WTC11 (cell line): ENCODE measurements at regions not wholly inside any gene's neighbourhood (a gene's known extent, or its start where the extent isn't known, plus 50 kb on each side); places are given as distances from the start of the nearest gene placed in this dataset.
A peak's percentile ranks its signal among the peaks of the same experiment; 100 is the strongest.

Experiments
- ATAC-seq: fragments of 200-7000 bp; cut with Tn5 transposase; 2 replicates; pipeline ENCODE4 v1.10.0; 2021; ENCODE audit warnings: mild to moderate bottlenecking, moderate library complexity
- CTCF ChIA-PET: fragments of 300-600 bp; sonication (Branson Sonifier 250); formaldehyde crosslinking; loops from one replicate; lab custom pipeline; 2021; ENCODE audit warnings: antibody characterized with exemption; lab: Charles Lee
- POLR2A ChIA-PET: fragments of 350-600 bp; sonication (Branson Sonifier 250); formaldehyde crosslinking; loops from one replicate; lab custom pipeline; 2021; ENCODE audit warnings: antibody characterized with exemption; lab: Charles Lee
- DNase-seq: peaks from one replicate; pipeline ENCODE4 v3.0.0; 2021; ENCODE audit warnings: low spot score
- H3K27ac Mint-ChIP-seq: 2 replicates; pipeline ENCODE4 v1.8.0; 2021; ENCODE audit warnings: mixed read lengths
- H3K27me3 Mint-ChIP-seq: 2 replicates; pipeline ENCODE4 v1.8.0; 2021; ENCODE audit warnings: low read depth, mild to moderate bottlenecking, moderate library complexity, mixed read lengths
- H3K36me3 Mint-ChIP-seq: 2 replicates; pipeline ENCODE4 v1.8.0; 2021; ENCODE audit warnings: mixed read lengths
- H3K4me1 Mint-ChIP-seq: 2 replicates; pipeline ENCODE4 v1.8.0; 2022; ENCODE audit warnings: mixed read lengths
- H3K4me3 Mint-ChIP-seq: 2 replicates; pipeline ENCODE4 v1.8.0; 2021; ENCODE audit warnings: mild to moderate bottlenecking, moderate library complexity, mixed read lengths
- H3K9me3 Mint-ChIP-seq: 2 replicates; pipeline ENCODE4 v1.8.0; 2021; ENCODE audit warnings: mixed read lengths
- MYBL2 ChIP-seq: sonication (generic); formaldehyde crosslinking; IDR thresholded peaks from 2 replicates; pipeline ENCODE4 v1.8.1; 2023; ENCODE audit warnings: mild to moderate bottlenecking, moderate library complexity, missing genetic modification reagents
- NFYB ChIP-seq: sonication (generic); formaldehyde crosslinking; conservative IDR thresholded peaks from 2 replicates; pipeline ENCODE4 v1.8.0; 2022; ENCODE audit warnings: low read depth, missing genetic modification reagents
- TEAD1 ChIP-seq: sonication (generic); formaldehyde crosslinking; IDR thresholded peaks from 2 replicates; pipeline ENCODE4 v1.8.0; 2022; ENCODE audit warnings: mild to moderate bottlenecking, missing genetic modification reagents
- ZNF219 ChIP-seq: sonication (generic); formaldehyde crosslinking; IDR thresholded peaks from 2 replicates; pipeline ENCODE4 v1.8.0; 2023; ENCODE audit warnings: missing genetic modification reagents, mild to moderate bottlenecking, borderline replicate concordance
- ZNF317 ChIP-seq: sonication (generic); formaldehyde crosslinking; IDR thresholded peaks from 2 replicates; pipeline ENCODE4 v1.8.1; 2023; ENCODE audit warnings: low read depth, mild to moderate bottlenecking, moderate library complexity, missing genetic modification reagents, borderline replicate concordance
- ZNF416 ChIP-seq: fragments of 250-450 bp; sonication (Bioruptor Pico); IDR thresholded peaks from 2 replicates; pipeline ENCODE4 v1.9.0; 2021; ENCODE audit warnings: mild to moderate bottlenecking, inconsistent platforms
- TF ChIP-seq, protein P1 (sequence below): fragments of 250-450 bp; sonication (Bioruptor Pico); conservative IDR thresholded peaks from 2 replicates; pipeline ENCODE4 v1.9.0; 2021; ENCODE audit warnings: mild to moderate bottlenecking
- TF ChIP-seq, protein P2 (sequence below): fragments of 250-450 bp; sonication (Bioruptor Pico); IDR thresholded peaks from 2 replicates; pipeline ENCODE4 v1.9.0; 2021; ENCODE audit warnings: moderate library complexity, mild to moderate bottlenecking, inconsistent platforms, borderline replicate concordance
- TF ChIP-seq, protein P3 (sequence below): sonication (generic); formaldehyde crosslinking; IDR thresholded peaks from 2 replicates; pipeline ENCODE4 v1.8.0; 2022; ENCODE audit warnings: mild to moderate bottlenecking, missing genetic modification reagents
- TF ChIP-seq, protein P4 (sequence below): sonication (generic); formaldehyde crosslinking; IDR thresholded peaks from 2 replicates; pipeline ENCODE4 v1.8.0; 2023; ENCODE audit warnings: mild to moderate bottlenecking, missing genetic modification reagents
- TF ChIP-seq, protein P5 (sequence below): sonication (generic); formaldehyde crosslinking; IDR thresholded peaks from 2 replicates; pipeline ENCODE4 v1.8.1; 2023; ENCODE audit warnings: mild to moderate bottlenecking, moderate library complexity, missing genetic modification reagents
- TF ChIP-seq, protein P6 (sequence below): sonication (generic); formaldehyde crosslinking; IDR thresholded peaks from 2 replicates; pipeline ENCODE4 v1.8.0; 2022; ENCODE audit warnings: missing genetic modification reagents

DNA sequence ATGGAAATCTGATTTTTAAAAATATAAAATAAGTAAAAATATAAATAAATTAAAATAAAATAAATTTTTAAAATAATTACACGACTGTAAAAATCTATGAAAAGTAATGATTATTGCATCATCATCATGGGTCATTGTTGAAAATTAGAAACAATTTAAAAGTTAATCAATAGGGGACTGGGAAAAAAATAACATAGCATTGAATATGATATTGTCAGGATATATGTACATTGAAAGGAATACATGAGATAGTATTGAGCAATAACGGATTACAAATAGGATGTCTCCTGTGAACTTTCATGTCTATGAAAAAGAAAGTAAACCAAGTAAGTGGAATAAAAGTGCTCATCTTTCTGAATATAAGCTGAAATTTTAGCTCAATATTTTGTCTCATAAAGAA is 566.8 kb upstream of the HTR2C start:
- ChIA-PET POLR2A (no interaction called here), CTCF (no interaction called here)

DNA sequence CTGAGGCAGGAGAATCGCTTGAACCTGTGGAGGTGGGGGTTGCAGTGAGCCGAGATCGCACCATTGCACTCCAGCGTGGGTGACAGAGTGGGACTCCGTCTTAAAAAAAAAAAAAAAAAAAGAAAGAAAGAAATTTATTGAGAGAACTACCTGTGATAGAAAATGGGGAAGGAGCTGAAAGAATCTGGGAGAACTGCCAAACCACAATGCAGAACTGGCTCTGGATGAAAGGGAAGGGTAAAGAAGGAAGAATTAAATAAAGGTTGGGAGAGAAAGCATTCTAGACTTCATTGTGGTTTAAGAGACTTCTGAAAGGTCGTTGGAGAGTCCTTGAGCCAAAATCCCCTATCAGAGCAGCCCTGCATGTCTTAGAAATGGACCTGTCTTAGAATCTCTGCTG is 567.9 kb upstream of the HTR2C start:
- ATAC-seq (no peak), DNase-seq (no peak)
- ChIA-PET POLR2A (no interaction called here), CTCF (no interaction called here)
- Mint-ChIP-seq H3K4me1 (peaks cover 25% of the 10 kb centered on the region), H3K36me3 (peaks cover 3% of the 10 kb centered on the region; the same call in 1 of the 2 replicates), H3K27ac (peak overlapping the region; percentile 84), H3K9me3 (no peaks in the 10 kb centered on the region), H3K4me3 (no peak overlapping the region), H3K27me3 (no peaks in the 10 kb centered on the region; the same call in 1 of the 2 replicates)
- TF ChIP-seq ZNF219 (no peak), NFYB (CRISPR knock-in tag) (no peak), ZNF317 (CRISPR knock-in tag) (no peak), MYBL2 (CRISPR knock-in tag) (no peak), TEAD1 (CRISPR knock-in tag) (no peak), ZNF416 (CRISPR knock-in tag) (no peak)
- TF ChIP-seq, protein P1, sequence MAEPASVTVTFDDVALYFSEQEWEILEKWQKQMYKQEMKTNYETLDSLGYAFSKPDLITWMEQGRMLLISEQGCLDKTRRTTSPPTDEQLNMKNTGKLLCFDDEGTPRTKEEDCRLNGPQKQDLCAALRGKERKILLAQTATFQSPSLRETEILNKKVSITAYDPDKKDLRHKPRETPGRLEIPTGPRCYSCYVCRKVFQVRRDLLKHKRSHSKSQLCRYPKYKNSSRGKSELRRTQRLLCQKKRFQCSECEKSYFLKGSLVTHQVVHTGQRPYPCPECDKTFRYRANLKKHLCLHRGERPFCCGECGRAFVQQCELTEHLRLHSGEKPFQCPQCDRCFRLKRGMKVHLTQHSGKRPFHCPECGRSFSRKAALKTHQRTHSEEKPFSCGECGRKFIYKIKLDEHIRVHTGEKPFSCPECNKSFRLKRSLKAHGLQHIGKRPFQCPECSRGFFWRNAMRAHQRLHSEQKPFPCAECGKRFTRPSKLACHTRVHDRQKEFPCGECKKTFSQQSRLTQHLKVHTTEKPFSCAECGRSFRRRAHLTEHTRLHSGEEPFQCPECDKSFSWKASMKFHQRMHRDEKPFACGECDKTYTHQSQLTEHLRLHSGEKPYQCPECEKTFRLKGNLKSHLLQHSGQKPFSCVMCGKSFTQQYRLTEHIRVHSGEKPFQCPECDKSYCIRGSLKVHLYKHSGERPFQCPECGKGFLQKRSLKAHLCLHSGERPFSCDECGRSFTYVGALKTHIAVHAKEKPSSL (CRISPR knock-in tag), result no peak
- TF ChIP-seq, protein P2, sequence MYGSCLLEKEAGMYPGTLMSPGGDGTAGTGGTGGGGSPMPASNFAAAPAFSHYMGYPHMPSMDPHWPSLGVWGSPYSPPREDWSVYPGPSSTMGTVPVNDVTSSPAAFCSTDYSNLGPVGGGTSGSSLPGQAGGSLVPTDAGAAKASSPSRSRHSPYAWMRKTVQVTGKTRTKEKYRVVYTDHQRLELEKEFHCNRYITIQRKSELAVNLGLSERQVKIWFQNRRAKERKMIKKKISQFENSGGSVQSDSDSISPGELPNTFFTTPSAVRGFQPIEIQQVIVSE (CRISPR knock-in tag), result no peak
- TF ChIP-seq, protein P3, sequence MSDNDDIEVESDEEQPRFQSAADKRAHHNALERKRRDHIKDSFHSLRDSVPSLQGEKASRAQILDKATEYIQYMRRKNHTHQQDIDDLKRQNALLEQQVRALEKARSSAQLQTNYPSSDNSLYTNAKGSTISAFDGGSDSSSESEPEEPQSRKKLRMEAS (CRISPR knock-in tag), result no peak

More for the DNA sequence above, 566.8 kb upstream of the HTR2C start:
- Mint-ChIP-seq H3K27ac (no peak overlapping the region), H3K4me3 (no peak overlapping the region), H3K9me3 (no peaks in the 10 kb centered on the region)
- ATAC-seq, result no peak
- TF ChIP-seq, protein P4, sequence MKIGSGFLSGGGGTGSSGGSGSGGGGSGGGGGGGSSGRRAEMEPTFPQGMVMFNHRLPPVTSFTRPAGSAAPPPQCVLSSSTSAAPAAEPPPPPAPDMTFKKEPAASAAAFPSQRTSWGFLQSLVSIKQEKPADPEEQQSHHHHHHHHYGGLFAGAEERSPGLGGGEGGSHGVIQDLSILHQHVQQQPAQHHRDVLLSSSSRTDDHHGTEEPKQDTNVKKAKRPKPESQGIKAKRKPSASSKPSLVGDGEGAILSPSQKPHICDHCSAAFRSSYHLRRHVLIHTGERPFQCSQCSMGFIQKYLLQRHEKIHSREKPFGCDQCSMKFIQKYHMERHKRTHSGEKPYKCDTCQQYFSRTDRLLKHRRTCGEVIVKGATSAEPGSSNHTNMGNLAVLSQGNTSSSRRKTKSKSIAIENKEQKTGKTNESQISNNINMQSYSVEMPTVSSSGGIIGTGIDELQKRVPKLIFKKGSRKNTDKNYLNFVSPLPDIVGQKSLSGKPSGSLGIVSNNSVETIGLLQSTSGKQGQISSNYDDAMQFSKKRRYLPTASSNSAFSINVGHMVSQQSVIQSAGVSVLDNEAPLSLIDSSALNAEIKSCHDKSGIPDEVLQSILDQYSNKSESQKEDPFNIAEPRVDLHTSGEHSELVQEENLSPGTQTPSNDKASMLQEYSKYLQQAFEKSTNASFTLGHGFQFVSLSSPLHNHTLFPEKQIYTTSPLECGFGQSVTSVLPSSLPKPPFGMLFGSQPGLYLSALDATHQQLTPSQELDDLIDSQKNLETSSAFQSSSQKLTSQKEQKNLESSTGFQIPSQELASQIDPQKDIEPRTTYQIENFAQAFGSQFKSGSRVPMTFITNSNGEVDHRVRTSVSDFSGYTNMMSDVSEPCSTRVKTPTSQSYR (CRISPR knock-in tag), result no peak
- TF ChIP-seq, protein P5, sequence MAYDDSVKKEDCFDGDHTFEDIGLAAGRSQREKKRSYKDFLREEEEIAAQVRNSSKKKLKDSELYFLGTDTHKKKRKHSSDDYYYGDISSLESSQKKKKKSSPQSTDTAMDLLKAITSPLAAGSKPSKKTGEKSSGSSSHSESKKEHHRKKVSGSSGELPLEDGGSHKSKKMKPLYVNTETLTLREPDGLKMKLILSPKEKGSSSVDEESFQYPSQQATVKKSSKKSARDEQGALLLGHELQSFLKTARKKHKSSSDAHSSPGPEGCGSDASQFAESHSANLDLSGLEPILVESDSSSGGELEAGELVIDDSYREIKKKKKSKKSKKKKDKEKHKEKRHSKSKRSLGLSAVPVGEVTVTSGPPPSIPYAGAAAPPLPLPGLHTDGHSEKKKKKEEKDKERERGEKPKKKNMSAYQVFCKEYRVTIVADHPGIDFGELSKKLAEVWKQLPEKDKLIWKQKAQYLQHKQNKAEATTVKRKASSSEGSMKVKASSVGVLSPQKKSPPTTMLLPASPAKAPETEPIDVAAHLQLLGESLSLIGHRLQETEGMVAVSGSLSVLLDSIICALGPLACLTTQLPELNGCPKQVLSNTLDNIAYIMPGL, result no peak
- TF ChIP-seq, protein P6, sequence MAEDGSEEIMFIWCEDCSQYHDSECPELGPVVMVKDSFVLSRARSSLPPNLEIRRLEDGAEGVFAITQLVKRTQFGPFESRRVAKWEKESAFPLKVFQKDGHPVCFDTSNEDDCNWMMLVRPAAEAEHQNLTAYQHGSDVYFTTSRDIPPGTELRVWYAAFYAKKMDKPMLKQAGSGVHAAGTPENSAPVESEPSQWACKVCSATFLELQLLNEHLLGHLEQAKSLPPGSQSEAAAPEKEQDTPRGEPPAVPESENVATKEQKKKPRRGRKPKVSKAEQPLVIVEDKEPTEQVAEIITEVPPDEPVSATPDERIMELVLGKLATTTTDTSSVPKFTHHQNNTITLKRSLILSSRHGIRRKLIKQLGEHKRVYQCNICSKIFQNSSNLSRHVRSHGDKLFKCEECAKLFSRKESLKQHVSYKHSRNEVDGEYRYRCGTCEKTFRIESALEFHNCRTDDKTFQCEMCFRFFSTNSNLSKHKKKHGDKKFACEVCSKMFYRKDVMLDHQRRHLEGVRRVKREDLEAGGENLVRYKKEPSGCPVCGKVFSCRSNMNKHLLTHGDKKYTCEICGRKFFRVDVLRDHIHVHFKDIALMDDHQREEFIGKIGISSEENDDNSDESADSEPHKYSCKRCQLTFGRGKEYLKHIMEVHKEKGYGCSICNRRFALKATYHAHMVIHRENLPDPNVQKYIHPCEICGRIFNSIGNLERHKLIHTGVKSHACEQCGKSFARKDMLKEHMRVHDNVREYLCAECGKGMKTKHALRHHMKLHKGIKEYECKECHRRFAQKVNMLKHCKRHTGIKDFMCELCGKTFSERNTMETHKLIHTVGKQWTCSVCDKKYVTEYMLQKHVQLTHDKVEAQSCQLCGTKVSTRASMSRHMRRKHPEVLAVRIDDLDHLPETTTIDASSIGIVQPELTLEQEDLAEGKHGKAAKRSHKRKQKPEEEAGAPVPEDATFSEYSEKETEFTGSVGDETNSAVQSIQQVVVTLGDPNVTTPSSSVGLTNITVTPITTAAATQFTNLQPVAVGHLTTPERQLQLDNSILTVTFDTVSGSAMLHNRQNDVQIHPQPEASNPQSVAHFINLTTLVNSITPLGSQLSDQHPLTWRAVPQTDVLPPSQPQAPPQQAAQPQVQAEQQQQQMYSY (CRISPR knock-in tag), result no peak
- no peak for TF ChIP-seq NFYB (CRISPR knock-in tag)
- TF ChIP-seq, all 79 proteins: peak for 0
- Mint-ChIP-seq H3K27me3 (no peaks in the 10 kb centered on the region; the same call in 1 of the 2 replicates), H3K36me3 (peaks cover 3% of the 10 kb centered on the region; the same call in 1 of the 2 replicates), H3K4me1 (peaks cover 25% of the 10 kb centered on the region)
- DNase-seq, result no peak
